ENCODE measurements at regions not wholly inside any gene's neighbourhood (a gene's known extent, or its start where the extent isn't known, plus 50 kb on each side); places are given as distances from the start of the nearest gene placed in this dataset.

DNA sequence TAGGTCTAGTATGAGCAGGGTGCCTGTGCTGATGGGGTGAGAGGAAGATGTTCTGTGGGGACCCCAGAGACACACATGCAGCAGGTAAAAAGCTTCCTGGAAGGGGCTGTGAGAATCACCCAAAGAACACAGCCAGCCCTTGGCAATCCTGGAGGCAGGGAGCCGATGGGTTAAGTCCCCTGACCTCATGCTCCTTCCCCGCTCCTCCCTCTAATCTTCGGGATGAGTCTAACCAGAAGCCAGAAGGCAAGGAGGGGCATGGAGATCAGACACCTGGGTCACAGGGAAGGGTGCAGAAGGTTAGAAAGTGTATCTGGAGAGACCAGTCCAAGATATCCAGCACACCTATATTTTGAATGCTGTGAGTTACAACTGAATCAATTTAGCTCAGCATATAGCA lies 274.1 kb upstream of the PAPPA start:
- Histone ChIP-seq H3K27me3 (ENCODE audit: low read depth, low read length) (peaks cover 10% of the 10 kb centered on the region; the same call in 1 of the 2 replicates), H3K79me2 (ENCODE audit: low read length) (no peaks in the 10 kb centered on the region), H2AFZ (ENCODE audit: low read depth, low read length) (no peak overlapping the region), H3K4me1 (ENCODE audit: low read length) (no peaks in the 10 kb centered on the region), H3K27ac (ENCODE audit: low read length) (no peak overlapping the region), H3K36me3 (replicated peaks; ENCODE audit: low read depth, low read length) (no peaks in the 10 kb centered on the region), H3K4me3 (ENCODE audit: low read length) (no peak overlapping the region), H3K9me3 (ENCODE audit: insufficient read depth, low read length) (no peaks in the 10 kb centered on the region), H3K4me2 (ENCODE audit: low read length) (no peak overlapping the region), H3K9ac (ENCODE audit: low read length) (no peak overlapping the region), H4K20me1 (ENCODE audit: insufficient read depth, low read length) (no peaks in the 10 kb centered on the region)
- TF ChIP-seq, protein P1, sequence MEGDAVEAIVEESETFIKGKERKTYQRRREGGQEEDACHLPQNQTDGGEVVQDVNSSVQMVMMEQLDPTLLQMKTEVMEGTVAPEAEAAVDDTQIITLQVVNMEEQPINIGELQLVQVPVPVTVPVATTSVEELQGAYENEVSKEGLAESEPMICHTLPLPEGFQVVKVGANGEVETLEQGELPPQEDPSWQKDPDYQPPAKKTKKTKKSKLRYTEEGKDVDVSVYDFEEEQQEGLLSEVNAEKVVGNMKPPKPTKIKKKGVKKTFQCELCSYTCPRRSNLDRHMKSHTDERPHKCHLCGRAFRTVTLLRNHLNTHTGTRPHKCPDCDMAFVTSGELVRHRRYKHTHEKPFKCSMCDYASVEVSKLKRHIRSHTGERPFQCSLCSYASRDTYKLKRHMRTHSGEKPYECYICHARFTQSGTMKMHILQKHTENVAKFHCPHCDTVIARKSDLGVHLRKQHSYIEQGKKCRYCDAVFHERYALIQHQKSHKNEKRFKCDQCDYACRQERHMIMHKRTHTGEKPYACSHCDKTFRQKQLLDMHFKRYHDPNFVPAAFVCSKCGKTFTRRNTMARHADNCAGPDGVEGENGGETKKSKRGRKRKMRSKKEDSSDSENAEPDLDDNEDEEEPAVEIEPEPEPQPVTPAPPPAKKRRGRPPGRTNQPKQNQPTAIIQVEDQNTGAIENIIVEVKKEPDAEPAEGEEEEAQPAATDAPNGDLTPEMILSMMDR (IDR thresholded peaks at IDR 0.05; ENCODE audit: low read depth, low read length), result no peak

DNA sequence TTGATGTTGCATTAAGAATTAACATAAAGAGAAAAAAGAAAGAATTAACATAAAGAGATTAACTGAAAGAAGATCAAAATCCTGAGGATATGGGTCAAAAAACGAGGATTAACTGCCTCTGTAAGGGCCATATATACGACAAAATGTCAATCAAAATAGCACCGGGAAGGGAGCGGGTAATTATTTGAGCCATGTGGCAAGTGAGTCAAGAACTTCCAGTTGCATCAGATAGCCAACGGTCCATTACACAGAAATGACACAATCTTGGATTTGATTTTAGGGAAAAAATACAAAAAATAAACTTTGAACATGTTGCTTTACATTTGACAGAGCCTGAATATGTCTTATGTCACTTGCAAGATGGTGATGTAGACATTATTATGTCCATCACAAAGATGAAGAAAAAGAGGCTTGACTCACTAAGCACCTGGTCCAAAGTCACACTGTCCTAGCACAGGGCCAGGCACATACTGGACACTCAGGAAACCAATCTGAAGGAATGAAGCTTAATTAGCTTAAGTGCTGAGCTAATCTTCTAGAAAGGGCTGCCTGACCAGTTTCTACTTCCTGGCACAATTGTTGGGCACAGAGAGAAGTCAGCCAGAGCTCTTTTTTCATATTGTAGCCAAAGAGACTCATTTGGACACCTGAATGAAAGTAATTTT lies 273.2 kb upstream of the PAPPA start:
- H3K4me3 ChIP-seq (ENCODE audit: low read length), result no peak overlapping the region
- no peaks in the 10 kb centered on the region for H4K20me1 ChIP-seq (ENCODE audit: insufficient read depth, low read length)
- H3K9ac ChIP-seq (ENCODE audit: low read length), result no peak overlapping the region
- TF ChIP-seq, protein P1 (IDR thresholded peaks at IDR 0.05; ENCODE audit: low read depth, low read length), result no peak
- no peak for TF ChIP-seq EZH2phosphoT487 (IDR thresholded peaks at IDR 0.05; ENCODE audit: low read depth)
- H3K79me2 ChIP-seq (ENCODE audit: low read length), result no peaks in the 10 kb centered on the region
- H3K4me1 ChIP-seq (ENCODE audit: low read length), result no peaks in the 10 kb centered on the region
- no peaks in the 10 kb centered on the region for H3K36me3 ChIP-seq (replicated peaks; ENCODE audit: low read depth, low read length)
- H3K9me3 ChIP-seq (ENCODE audit: insufficient read depth, low read length), result no peaks in the 10 kb centered on the region
- no peak overlapping the region for H2AFZ ChIP-seq (ENCODE audit: low read depth, low read length)
- no peak overlapping the region for H3K4me2 ChIP-seq (ENCODE audit: low read length)
- H3K27me3 ChIP-seq (ENCODE audit: low read depth, low read length), result peaks cover 12% of the 10 kb centered on the region; the same call in 1 of the 2 replicates
- no peak overlapping the region for H3K27ac ChIP-seq (ENCODE audit: low read length)

DNA sequence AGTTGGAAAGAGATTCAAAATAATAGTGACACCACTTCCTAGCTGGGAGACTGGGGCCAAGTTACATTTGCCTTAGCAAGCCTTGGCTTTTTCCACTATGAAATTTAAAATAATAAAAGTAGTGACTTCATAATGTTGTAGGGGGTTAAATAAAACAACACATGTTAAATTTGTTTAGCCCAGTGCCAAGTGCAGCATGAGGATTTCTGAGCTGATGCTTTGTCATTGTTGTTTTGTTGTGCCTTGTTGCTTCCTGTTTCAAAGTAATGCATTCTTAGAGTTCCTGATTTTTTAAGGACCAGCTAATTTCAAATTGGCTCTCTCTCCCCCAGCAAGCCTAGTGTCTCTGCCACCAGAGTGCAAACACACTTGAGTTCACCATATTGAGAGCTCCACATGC lies 270.7 kb upstream of the PAPPA start:
- Histone ChIP-seq H4K20me1 (ENCODE audit: insufficient read depth, low read length) (no peaks in the 10 kb centered on the region), H3K9ac (ENCODE audit: low read length) (no peak overlapping the region), H2AFZ (ENCODE audit: low read depth, low read length) (no peak overlapping the region)

DNA sequence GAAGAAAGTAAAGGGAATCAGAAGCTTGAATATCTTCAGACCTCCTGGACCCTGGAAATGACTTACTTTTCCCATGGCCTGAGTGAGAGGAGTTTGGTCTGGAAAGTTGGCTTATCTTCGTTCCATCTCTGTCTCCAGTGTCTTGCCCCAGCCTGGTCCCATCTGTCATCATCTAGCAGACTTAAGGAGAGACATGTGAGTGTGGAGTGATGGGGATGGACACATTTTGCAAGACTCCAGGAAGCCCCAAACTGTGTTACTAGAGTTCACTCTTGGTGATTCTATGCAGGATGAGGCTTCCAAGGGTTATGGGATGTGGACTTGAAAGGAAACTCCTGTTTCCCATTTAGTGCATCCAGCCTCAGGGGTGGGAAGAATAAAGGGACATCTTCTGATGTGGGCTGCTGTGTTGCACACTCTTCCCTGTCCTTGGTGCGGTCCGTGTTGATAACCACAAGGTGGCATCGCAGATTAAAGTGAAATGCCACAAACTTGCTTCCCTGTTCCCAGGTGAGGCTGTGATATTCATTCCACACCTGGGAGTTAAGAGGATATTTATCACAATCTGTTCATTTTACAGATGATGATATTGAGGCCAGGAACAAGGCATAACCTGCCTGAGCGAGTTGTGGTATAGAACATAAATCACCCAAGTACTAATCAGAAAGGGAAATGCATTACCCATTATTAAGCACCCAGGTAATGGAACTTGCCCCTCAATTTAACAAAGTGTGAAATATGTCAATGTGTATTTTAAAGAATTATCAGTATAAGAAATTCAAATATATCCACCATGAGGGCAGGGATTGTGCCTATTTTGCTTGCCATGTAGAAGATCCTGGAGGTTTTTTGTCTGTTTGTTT lies 269.9 kb upstream of the PAPPA start:
- H3K79me2 ChIP-seq (ENCODE audit: low read length), result no peaks in the 10 kb centered on the region
- no peaks in the 10 kb centered on the region for H3K36me3 ChIP-seq (replicated peaks; ENCODE audit: low read depth, low read length)
- no peaks in the 10 kb centered on the region for H4K20me1 ChIP-seq (ENCODE audit: insufficient read depth, low read length)
- no peak overlapping the region for H3K27ac ChIP-seq (ENCODE audit: low read length)
- peaks cover 11% of the 10 kb centered on the region; the same call in 1 of the 2 replicates for H3K27me3 ChIP-seq (ENCODE audit: low read depth, low read length)
- H3K4me3 ChIP-seq (ENCODE audit: low read length), result no peak overlapping the region
- no peaks in the 10 kb centered on the region for H3K4me1 ChIP-seq (ENCODE audit: low read length)
- no peak for TF ChIP-seq EZH2phosphoT487 (IDR thresholded peaks at IDR 0.05; ENCODE audit: low read depth)
- TF ChIP-seq, protein P1 (IDR thresholded peaks at IDR 0.05; ENCODE audit: low read depth, low read length), result peak; percentile 77
- no peak overlapping the region for H2AFZ ChIP-seq (ENCODE audit: low read depth, low read length)
- no peak overlapping the region for H3K9ac ChIP-seq (ENCODE audit: low read length)
- H3K4me2 ChIP-seq (ENCODE audit: low read length), result no peak overlapping the region
- no peaks in the 10 kb centered on the region for H3K9me3 ChIP-seq (ENCODE audit: insufficient read depth, low read length)

More for the DNA sequence above, 270.7 kb upstream of the PAPPA start:
- no peak overlapping the region for H3K4me2 ChIP-seq (ENCODE audit: low read length)
- no peaks in the 10 kb centered on the region for H3K79me2 ChIP-seq (ENCODE audit: low read length)
- no peaks in the 10 kb centered on the region for H3K36me3 ChIP-seq (replicated peaks; ENCODE audit: low read depth, low read length)
- no peak for TF ChIP-seq EZH2phosphoT487 (IDR thresholded peaks at IDR 0.05; ENCODE audit: low read depth)
- TF ChIP-seq, protein P1 (IDR thresholded peaks at IDR 0.05; ENCODE audit: low read depth, low read length), result no peak
- no peaks in the 10 kb centered on the region for H3K9me3 ChIP-seq (ENCODE audit: insufficient read depth, low read length)
- H3K27ac ChIP-seq (ENCODE audit: low read length), result no peak overlapping the region
- no peak overlapping the region for H3K4me3 ChIP-seq (ENCODE audit: low read length)
- no peaks in the 10 kb centered on the region for H3K4me1 ChIP-seq (ENCODE audit: low read length)
- H3K27me3 ChIP-seq (ENCODE audit: low read depth, low read length), result peaks cover 15% of the 10 kb centered on the region; the same call in 1 of the 2 replicates

Measured in OCI-LY3 (cell line).